Chondrocyte (in vitro differentiated cells): ENCODE measurements at regions not wholly inside any gene's neighbourhood (a gene's known extent, or its start where the extent isn't known, plus 50 kb on each side); places are given as distances from the start of the nearest gene placed in this dataset.

Experiments
- DNase-seq: peaks from one replicate; pipeline ENCODE4 v3.0.0; 2021; ENCODE audit warnings: mixed read lengths, low spot score
- H3K27ac Mint-ChIP-seq: one replicate; pipeline ENCODE4 v1.8.0; 2021; ENCODE audit warnings: mild to moderate bottlenecking, moderate library complexity, mixed read lengths; ENCODE audit not compliant: unreplicated experiment
- H3K27me3 Mint-ChIP-seq: 2 replicates; pipeline ENCODE4 v1.8.0; 2021; ENCODE audit warnings: low read depth, mixed read lengths
- H3K36me3 Mint-ChIP-seq: 2 replicates; pipeline ENCODE4 v1.8.0; 2021; ENCODE audit warnings: low read depth, mixed read lengths
- H3K4me1 Mint-ChIP-seq: 2 replicates; pipeline ENCODE4 v1.8.0; 2021; ENCODE audit warnings: low read depth, mild to moderate bottlenecking, mixed read lengths
- H3K4me3 Mint-ChIP-seq: one replicate; pipeline ENCODE4 v1.8.0; 2021; ENCODE audit warnings: mild to moderate bottlenecking, moderate library complexity, mixed read lengths; ENCODE audit not compliant: unreplicated experiment
- H3K9me3 Mint-ChIP-seq: 2 replicates; pipeline ENCODE4 v1.8.0; 2021; ENCODE audit warnings: low read depth, mixed read lengths
- TF ChIP-seq, protein P1 (sequence below): fragments of 200-600 bp; sonication (generic); IDR thresholded peaks from 2 replicates; pipeline ENCODE4 v1.5.0; 2021; ENCODE audit warnings: antibody characterized with exemption, mild to moderate bottlenecking, moderate library complexity

DNA sequence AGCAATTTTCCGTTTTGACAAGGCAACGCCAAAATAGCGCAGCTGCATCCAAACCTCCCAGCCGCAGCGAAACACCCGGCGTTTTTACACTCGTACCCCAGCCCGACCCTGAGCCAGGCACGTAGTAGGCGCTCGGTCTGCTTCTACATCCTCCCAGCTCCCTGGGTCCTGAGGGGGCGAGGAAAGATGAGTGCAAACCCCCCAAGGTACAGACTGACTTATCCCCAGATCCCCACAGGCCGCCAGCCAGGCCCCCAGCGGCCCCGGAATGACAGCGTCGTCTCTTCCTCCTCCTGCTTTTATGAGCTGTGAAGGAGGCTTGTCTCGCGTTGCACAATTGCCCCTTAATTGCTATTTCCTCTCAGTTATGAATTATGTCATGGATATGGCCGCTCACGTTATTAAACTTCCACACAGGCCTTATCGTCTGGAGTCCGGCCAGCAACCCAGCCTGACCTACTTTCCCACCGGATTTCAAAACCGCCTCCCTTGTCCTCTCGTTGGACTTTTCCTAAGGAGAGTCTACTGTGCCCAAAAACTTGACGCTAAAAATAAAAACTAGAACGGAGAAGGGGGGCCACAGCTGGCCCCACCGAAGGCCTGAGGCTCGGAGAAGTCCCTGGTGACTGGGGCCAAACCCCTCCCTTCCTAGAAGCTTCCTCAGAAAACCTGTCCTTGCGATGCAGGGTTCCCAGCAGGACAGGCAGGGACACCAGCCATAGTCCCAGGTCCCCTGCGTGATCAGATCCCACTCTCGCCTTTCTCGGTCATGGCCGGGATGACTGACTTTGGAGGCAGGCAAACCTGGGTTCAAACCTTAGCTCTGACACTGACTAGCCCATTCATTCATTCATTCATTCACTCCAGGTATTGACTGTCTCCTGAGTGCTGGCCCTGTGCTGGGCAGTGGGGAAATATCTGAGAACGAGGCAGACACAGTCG, 130.9 kb upstream of the PTPN1 start:
- Mint-ChIP-seq H3K36me3 (no peaks in the 10 kb centered on the region), H3K27me3 (no peaks in the 10 kb centered on the region), H3K4me3 (no peak overlapping the region), H3K9me3 (no peaks in the 10 kb centered on the region), H3K27ac (no peak overlapping the region), H3K4me1 (peaks cover 24% of the 10 kb centered on the region)
- TF ChIP-seq, protein P1, sequence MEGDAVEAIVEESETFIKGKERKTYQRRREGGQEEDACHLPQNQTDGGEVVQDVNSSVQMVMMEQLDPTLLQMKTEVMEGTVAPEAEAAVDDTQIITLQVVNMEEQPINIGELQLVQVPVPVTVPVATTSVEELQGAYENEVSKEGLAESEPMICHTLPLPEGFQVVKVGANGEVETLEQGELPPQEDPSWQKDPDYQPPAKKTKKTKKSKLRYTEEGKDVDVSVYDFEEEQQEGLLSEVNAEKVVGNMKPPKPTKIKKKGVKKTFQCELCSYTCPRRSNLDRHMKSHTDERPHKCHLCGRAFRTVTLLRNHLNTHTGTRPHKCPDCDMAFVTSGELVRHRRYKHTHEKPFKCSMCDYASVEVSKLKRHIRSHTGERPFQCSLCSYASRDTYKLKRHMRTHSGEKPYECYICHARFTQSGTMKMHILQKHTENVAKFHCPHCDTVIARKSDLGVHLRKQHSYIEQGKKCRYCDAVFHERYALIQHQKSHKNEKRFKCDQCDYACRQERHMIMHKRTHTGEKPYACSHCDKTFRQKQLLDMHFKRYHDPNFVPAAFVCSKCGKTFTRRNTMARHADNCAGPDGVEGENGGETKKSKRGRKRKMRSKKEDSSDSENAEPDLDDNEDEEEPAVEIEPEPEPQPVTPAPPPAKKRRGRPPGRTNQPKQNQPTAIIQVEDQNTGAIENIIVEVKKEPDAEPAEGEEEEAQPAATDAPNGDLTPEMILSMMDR: no peak
- no peak for DNase-seq

DNA sequence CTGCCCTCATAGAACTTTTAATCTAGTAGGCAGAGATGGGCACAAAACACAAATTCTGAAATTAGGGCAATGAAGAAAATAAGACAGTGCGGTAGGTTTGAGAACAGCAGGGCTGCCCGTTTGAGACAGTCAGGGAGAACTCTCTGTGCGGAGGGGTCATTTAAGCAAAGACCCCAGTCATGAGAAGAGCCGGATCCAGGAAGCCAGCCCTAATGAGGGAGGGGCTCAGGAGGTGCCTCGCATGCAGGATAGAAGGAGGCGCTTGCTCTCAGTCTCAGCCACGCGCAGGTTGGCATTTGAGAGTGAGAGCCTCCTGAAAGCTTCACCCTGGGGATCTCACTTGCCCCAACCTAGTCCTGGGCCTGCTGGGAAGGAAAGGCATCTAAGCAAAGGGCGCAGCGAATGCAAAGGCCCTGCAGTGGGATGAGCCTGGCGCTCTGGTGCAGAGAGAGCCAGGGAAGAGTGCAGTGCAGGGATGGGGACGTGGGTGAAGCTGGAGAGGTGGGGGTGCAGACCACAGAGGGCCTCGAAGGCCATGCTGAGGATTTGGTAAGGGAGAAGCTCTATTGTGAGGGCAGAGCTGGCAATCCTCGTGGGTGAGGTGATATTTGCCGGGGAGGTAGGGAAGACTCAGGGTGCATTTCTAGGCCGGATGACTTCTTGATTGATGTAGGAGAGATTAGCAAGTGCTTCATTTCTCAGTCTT, 130.0 kb upstream of the PTPN1 start:
- Mint-ChIP-seq H3K36me3 (no peaks in the 10 kb centered on the region), H3K27ac (no peak overlapping the region), H3K4me3 (no peak overlapping the region), H3K4me1 (peaks cover 24% of the 10 kb centered on the region), H3K9me3 (no peaks in the 10 kb centered on the region), H3K27me3 (no peaks in the 10 kb centered on the region)
- TF ChIP-seq, protein P1: no peak
- DNase-seq: no peak

DNA sequence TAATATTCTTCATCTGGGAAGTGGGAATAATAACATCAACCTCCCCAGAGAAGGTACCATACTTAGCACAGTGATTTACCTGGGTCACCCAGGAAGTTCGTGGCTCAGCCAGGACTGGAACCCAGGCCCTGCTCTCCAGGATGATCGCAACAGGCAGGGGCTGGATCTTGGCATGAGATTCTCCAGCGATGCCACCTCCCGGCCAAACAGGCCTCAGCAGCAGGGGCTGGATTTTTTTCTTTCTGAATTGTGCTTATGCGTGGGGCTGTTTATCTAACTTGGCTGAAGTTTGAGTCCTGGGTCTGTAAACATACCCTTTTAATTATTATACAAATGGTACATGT, 129.5 kb upstream of the PTPN1 start:
- DNase-seq: no peak
- no peaks in the 10 kb centered on the region for H3K9me3 Mint-ChIP-seq
- H3K36me3 Mint-ChIP-seq: no peaks in the 10 kb centered on the region
- no peaks in the 10 kb centered on the region for H3K27me3 Mint-ChIP-seq
- H3K4me1 Mint-ChIP-seq: peaks cover 24% of the 10 kb centered on the region
- H3K27ac Mint-ChIP-seq: no peak overlapping the region
- TF ChIP-seq, protein P1: peak; percentile 72
- no peak overlapping the region for H3K4me3 Mint-ChIP-seq

DNA sequence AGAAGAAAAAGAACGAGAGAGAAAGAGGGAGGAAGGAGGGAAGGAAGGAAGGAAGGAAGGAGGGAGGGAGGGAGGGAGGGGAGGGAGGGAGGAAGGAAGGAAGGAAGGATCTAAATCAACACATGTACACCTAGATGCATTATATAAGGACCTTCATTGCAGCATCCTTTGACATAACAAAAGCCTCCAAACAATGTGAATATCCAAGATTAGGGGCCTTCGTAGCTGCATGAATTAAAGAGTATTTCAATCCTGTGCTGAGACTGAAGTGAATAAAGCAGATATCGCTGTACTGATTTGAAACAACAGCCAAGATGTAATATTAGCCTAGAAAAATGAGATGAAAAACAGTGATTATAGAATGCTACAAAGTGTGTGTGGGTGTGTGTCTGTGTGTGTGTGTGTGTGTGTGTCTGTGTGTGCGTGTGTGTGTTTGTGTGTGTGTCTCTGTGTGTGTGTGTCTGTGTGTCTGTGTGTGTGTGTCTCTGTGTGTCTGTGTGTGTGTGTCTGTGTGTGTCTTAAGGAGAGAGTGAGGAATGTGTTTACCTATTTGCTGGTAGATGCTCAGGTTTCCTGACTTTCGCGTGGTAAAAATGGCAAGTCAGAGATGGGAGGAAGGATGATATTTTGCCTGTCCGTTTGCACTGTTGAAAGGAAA, 129.0 kb upstream of the PTPN1 start:
- Mint-ChIP-seq H3K4me3 (no peak overlapping the region), H3K9me3 (no peaks in the 10 kb centered on the region), H3K36me3 (no peaks in the 10 kb centered on the region), H3K27ac (no peak overlapping the region), H3K27me3 (no peaks in the 10 kb centered on the region), H3K4me1 (peaks cover 24% of the 10 kb centered on the region)
- no peak for DNase-seq
- TF ChIP-seq, protein P1: no peak
